ENCODE measurements at regions not wholly inside any gene's neighbourhood (a gene's known extent, or its start where the extent isn't known, plus 50 kb on each side); places are given as distances from the start of the nearest gene placed in this dataset.
A peak's percentile ranks its signal among the peaks of the same experiment; 100 is the strongest.

DNA sequence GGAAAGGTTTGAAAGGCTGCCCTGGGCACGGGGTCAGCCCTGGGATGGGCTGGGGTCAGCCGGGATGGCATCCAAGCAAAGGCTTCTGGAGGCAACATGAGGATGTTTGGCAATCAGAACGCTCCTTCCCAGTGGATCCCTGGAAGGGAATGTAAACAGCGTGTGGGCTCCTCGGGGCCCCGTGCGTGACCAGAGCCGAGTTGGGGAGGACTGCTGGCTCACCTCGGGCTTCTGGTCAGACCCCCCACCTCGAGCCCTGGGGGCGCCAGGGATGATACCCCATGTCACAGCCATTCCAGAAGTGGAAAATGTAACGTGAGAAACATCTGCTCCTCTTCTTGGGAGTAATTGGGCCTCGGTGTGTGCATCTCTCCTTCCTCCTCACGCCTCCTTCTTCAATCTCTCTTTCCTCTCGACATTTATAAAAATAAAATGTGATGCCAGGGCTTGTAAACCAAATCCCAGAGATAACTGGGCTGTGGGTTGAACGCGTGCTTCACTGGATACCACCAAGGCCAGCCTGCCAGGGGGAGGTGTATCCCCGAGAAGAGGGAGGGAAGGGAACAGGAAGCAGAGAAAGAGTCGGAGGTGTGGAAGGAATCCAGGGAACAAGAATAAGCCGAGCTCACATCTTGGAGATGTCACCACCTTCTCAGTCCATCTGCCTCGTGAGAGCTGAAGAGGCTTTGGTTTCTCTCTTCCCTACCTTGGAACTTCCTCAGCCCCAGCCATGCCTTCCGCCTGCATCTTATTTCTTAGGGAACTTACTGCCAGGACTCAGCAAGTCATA, 144.8 kb downstream of the NUAK1 start:
- H3K4me3 ChIP-seq (ENCODE audit: low read depth, low read length), result no peak overlapping the region
- TF ChIP-seq, protein P1, sequence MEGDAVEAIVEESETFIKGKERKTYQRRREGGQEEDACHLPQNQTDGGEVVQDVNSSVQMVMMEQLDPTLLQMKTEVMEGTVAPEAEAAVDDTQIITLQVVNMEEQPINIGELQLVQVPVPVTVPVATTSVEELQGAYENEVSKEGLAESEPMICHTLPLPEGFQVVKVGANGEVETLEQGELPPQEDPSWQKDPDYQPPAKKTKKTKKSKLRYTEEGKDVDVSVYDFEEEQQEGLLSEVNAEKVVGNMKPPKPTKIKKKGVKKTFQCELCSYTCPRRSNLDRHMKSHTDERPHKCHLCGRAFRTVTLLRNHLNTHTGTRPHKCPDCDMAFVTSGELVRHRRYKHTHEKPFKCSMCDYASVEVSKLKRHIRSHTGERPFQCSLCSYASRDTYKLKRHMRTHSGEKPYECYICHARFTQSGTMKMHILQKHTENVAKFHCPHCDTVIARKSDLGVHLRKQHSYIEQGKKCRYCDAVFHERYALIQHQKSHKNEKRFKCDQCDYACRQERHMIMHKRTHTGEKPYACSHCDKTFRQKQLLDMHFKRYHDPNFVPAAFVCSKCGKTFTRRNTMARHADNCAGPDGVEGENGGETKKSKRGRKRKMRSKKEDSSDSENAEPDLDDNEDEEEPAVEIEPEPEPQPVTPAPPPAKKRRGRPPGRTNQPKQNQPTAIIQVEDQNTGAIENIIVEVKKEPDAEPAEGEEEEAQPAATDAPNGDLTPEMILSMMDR (IDR thresholded peaks at IDR 0.05; ENCODE audit: low read depth, low read length, missing control alignments), result no peak
- in situ Hi-C loops (cut with HindIII; ENCODE audit: low sequenced_read_pairs), result no loop called here
- DNase-seq (ENCODE audit: low read depth), result no peak

- DNase-seq (ENCODE audit: low read depth), result peak; percentile 16
- no peak overlapping the region for H3K4me3 ChIP-seq (ENCODE audit: low read depth, low read length)
- in situ Hi-C loops (cut with HindIII; ENCODE audit: low sequenced_read_pairs), result no loop called here
Observed at GRCh38 chr12:105995961-105996431, 142.8 kb downstream of the NUAK1 start.

GRCh38 chr12:105998561-105998960, 140.2 kb downstream of the NUAK1 start:
- no peak overlapping the region for H3K4me3 ChIP-seq (ENCODE audit: low read depth, low read length)
- TF ChIP-seq, protein P1 (IDR thresholded peaks at IDR 0.05; ENCODE audit: low read depth, low read length, missing control alignments), result no peak
- in situ Hi-C loops (cut with HindIII; ENCODE audit: low sequenced_read_pairs), result no loop called here
- no peak for DNase-seq (ENCODE audit: low read depth)

More at GRCh38 chr12:105995961-105996431, 142.8 kb downstream of the NUAK1 start:
- TF ChIP-seq, protein P1 (IDR thresholded peaks at IDR 0.05; ENCODE audit: low read depth, low read length, missing control alignments), result no peak

DNA sequence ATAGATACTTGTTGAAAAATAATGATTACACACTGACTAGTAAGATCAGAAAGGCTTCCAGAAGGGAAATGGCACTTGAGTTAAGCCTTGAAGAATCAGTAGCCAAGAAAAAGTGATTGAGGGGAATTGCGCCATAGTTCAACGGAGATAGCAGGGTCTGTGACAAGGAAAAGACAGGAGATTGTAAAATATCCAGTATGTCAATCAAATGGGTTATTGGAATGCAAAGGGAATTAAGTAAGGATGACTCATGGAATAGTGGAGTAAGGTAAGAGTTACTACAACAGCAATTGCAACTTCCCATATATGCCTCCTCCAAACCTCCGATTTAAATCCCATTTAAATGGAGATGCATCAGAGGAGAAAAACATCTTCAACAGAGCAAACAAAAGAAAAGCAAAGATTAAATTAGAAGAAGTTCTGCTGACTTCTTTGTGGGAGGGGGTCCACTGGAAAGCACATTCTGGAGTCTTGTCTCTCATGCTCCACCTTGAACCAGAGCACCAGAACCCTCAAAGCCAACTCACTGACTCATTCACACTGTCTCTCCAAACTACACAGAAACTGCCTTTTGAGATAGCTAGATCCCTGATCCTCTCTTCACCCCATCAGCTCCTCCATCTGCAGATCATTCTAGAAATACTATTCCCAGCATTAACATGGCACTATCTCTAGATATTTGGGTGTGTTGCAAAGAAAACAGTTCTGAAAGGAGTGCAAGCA, 138.2 kb downstream of the NUAK1 start:
- DNase-seq (ENCODE audit: low read depth), result no peak
- TF ChIP-seq, protein P1 (IDR thresholded peaks at IDR 0.05; ENCODE audit: low read depth, low read length, missing control alignments), result no peak
- in situ Hi-C loops (cut with HindIII; ENCODE audit: low sequenced_read_pairs), result no loop called here
- H3K4me3 ChIP-seq (ENCODE audit: low read depth, low read length), result no peak overlapping the region

- in situ Hi-C loops (cut with HindIII; ENCODE audit: low sequenced_read_pairs), result no loop called here
- H3K4me3 ChIP-seq (ENCODE audit: low read depth, low read length), result no peak overlapping the region
- TF ChIP-seq, protein P1 (IDR thresholded peaks at IDR 0.05; ENCODE audit: low read depth, low read length, missing control alignments), result no peak
- DNase-seq (ENCODE audit: low read depth), result no peak
Observed at GRCh38 chr12:106001105-106001836, 137.5 kb downstream of the NUAK1 start.

- TF ChIP-seq, protein P1 (IDR thresholded peaks at IDR 0.05; ENCODE audit: low read depth, low read length, missing control alignments), result no peak
- in situ Hi-C loops (cut with HindIII; ENCODE audit: low sequenced_read_pairs), result no loop called here
- no peak overlapping the region for H3K4me3 ChIP-seq (ENCODE audit: low read depth, low read length)
- no peak for DNase-seq (ENCODE audit: low read depth)
Observed at GRCh38 chr12:106001837-106002218, 136.9 kb downstream of the NUAK1 start.
